OCI-M1 (cell line): ENCODE measurements at regions not wholly inside any gene's neighbourhood (a gene's known extent, or its start where the extent isn't known, plus 50 kb on each side); places are given as distances from the start of the nearest gene placed in this dataset.

ENCODE experiments used
- DNase-seq: peaks from one replicate; lab custom pipeline; 2025; lab: John Stamatoyannopoulos, UW

- DNase-seq: no peak
Measured at GRCh38 chr10:27599546-27599945, 95.4 kb downstream of the RAB18 start.

DNA sequence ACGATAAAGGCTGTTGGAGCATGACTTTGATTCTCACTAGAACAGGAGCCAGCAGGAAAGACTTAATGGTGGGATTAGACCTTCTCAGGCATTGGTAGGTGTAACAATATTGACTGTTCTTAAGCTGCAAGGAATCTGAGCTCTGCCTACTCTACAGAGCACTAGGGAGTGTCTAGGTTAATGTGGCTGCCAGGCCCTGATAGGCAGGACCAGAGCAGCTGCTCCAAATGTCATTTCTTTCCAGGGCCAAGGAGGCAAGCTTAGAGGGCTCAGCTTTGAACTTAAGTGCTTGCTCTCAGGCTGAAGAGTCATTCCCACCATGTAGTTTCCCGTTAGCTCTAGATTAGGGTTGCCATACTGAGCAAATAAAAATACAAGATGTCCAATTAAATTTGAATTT lies 96.8 kb downstream of the RAB18 start:
- DNase-seq: no peak

DNA sequence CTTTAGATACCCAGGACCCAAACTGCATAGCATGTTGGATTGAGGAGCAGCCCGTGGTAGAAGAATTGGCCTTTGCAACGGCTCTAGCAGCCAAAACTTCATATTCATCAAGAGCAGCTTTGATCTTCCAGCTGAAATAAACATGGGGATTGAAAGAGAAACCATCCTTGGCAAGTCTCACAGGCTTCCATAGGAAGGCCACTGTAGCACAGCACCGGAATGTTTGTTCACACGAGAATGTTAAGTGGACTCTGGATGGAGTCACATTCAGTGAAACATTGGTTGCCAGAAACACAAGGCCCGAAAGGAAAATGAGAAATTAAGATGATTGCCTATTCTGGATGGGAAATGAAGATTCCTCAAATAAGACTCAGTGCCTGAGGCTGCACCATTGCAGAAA lies 97.4 kb downstream of the RAB18 start:
- no peak for DNase-seq

DNA sequence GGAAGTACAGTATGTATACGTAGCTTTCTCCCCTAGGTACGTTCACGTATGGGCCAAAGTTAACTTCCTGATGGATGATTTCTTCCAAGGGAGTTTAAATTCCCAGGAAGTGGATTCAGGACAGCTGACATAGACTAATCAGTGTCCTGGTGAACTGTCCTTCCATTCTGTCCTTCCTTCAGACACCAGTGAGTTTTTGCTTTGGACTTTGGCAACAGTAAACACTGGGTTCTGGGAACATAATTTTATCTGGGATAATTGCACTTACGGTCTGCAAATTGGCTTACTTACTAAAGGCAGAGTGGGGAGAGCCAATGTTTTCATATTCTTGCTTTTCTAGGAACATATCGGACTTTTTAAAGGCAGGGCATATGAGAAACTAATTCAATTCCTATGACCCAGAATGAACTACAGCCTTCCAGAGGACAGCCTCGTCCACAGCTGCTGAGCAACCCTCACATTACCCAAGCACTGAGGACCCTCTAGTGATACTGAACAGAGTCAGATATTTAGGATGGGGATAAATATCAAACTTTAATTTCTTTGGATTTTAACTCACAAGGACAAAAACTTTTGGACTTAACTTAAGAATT lies 97.9 kb downstream of the RAB18 start:
- DNase-seq: no peak

DNA sequence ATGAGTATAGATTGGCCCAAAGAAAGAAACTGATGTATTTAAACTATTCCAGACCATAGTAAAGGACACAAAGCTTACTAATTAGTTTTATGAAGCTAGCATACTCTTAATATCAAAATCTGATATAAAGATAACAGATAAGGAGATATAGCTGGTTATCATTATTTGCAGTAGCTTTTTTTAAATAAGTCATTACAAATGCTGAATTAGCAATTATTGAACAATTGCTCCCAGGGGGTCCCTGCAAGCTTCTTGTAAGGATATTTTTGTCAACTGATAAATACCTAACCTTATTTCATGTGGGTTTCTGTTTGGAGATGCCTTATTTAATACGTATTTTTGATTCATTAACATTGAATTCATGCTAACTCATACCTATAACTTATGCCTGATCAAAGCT lies 99.0 kb downstream of the RAB18 start:
- DNase-seq: no peak

DNA sequence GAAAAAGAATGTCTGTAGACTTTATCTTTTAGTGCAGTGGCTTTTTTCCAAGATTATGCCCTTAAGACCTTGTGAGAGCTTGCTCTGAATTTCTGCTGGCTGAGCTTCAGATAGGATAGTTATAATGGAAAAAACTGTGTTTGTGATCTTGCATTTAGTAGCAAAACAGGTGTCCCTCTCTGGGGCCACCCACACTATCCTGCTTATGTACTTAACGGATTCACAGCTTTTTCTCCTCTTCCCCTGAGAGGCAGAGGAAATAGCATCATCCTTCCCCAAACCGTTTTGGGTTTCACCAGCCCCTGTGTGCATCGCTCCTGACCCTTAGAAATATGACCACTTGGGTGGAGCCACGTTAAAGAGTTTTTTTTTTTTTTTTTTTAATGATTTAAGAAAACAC lies 101.2 kb downstream of the RAB18 start:
- DNase-seq: no peak

DNA sequence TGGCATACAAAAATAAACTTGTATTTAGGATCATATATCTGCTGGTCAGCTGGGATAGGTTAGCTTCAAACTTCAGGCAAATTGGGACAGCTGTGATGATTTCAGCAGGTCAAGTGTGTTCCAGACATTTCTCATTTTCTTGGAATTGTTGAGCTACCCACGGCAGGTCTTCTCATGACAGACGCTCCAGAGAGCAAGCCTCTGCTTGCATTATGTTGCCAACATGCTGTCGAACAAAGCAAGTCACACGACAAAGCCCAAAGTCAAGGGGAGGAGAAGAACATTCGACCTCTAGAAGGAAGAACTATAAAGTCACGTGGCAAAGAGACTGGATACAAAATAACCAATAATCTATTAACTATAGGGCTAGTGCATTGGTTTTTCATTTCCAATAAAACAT lies 103.5 kb downstream of the RAB18 start:
- DNase-seq: no peak

- no peak for DNase-seq
Measured at GRCh38 chr10:27611236-27611635, 107.1 kb downstream of the RAB18 start.

DNA sequence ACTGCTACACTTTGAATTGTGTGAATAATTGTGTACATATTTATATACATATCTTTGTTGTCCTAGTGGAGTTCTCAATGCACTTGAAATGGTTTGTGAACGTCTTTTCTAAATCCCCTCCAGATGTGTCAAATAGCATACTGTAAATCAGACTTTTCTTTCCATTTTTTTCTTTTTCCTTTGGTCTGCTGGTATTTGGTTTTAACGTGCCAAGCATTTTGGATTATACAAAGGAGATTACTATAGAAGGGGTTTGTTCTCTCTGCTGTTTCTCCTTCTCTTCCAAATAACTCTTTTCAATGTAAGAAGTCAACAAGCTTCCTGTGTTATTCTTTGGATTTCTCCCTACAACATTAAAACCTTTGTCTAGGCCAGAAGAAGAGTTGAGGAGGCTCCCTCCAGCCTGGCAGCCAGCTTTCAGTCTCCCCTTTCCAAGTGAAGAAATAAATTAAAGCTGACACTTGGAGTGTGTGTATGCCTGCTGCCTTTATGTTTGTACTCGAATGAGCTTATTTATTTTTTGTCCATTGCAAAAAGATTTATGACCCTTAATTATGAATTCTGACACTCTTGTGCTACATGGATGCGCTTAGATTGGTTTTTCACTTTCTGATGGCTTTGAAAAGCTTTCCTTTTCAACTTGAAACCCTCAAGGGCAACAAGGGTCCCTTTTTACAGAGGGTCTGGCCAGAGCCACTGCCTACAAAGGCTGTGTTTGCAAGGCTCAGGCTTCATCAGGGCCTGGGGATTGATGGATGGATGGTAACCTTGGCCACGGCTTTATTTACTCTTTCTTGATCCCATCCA lies 107.8 kb downstream of the RAB18 start:
- DNase-seq: no peak

DNA sequence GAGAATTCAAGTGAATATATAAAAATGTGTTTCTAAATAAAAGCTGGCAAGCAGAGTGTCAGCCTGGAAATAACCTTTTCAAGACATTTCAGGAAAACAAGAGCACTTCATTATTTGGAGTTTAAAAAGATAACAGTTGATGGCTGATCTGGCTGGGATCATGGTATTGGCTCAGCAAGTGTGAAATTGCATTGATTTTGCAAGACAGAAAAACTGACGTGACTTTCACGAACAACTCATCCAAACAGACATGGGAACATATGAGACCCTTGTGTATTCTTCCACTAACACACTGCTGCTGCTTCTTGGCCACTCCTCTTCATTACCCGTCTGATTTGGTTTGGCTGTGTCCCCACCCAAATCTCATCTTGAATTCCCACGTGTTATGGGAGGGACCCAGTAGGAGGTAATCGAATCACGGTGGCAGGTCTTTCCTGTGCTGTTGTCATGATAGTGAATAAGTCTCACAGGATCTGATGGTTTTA lies 108.5 kb downstream of the RAB18 start:
- DNase-seq: no peak

DNA sequence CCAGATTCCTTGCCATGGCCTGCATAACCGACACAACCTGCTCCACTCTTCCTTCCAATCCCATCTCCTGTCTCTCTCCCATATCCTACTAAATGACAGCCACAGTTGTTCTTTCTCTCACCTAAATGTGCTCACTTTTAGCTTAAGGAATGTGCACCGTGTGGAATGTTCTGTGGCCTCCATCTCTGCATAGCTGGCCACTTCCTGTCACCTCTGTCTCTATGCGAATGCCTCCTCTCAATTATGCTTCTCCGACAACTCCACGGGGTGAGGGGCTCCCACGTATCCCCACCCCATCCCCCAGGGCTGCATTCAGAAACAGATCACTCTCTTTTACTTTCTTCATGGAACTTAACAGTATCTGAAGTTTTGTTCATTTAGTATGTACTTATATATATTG lies 110.7 kb downstream of the RAB18 start:
- no peak for DNase-seq

- DNase-seq: no peak
Measured at GRCh38 chr10:27618036-27618615, 114.0 kb downstream of the RAB18 start.

DNA sequence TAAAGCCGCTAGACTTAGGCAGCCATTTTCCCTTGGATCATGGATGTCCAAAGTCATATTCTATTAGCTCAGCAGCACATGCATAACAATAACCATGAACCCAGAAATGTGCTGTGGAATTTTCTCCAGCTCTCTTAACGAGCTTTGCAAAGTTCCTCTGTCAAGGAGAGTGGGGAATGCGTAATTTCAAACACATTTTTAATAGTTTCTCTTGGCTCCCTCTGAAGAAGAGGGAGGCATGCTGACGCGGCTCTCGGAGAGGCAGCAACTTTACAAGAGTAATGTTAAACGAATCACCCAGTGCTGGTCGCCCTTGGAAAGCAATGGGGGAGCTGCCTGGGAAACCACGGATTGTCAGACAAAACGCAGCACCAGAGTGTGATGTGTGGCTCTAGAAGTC lies 114.8 kb downstream of the RAB18 start:
- no peak for DNase-seq

- DNase-seq: no peak
Measured at GRCh38 chr10:27619329-27619728, 115.2 kb downstream of the RAB18 start.

GRCh38 chr10:27620430-27621397 lies 116.6 kb downstream of the RAB18 start:
- no peak for DNase-seq

GRCh38 chr10:27621461-27621860 lies 117.4 kb downstream of the RAB18 start:
- no peak for DNase-seq

DNA sequence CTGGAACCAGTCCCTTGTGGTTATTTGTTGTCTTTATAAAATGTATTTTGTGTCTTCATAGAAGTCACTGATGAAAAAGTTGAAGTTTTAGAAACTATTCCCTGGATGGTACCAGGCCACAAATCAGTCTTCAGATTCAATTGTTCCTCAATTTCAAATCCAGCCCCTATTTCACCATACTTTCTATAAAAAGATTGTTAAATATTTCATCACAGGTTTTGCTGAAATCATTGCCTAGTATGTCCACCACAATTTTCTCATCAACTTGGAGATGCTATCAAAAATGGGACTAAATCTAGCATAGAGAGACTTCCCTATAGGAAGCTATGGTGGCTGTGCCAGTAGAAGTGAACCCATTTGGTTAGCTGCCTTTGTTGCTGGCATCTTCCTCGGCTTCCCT lies 118.5 kb downstream of the RAB18 start:
- DNase-seq: peak; percentile 12
